ENCODE measurements at regions not wholly inside any gene's neighbourhood (a gene's known extent, or its start where the extent isn't known, plus 50 kb on each side); places are given as distances from the start of the nearest gene placed in this dataset.

DNA sequence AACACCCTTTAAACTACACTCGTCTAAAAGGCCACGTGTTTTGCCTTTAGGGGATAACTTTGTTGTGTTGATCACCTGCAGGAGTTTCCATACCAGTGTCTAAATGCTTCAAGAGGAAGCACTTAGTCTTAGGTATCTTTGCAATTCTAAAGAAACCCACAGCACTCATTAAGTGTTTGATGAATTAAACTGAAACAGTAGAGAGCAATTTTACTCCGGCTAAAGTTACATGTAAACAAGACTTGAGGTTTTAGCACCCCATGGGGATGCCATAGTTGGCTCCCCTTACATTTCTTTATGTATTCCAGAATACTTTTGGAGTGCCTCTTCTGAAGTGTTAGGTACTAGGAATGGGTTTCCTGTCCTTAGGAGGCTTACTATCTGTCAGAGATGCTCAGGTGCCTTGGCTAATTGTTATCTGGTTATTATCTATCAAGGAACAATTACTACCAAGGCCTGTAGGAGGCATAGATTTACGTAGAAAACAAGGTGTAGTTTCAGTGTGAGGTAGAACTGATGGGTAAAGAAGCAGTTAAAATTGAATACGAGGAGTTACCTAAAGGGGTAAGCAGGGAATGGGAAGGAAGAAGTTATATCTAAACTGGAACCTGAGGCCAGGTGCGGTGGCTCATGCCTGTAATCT is 176.8 kb upstream of the SAMSN1 start:
- ATAC-seq (ENCODE audit: poor library complexity) (no peak), DNase-seq (no peak)
- intact Hi-C loops (cut with DNase I, micrococcal nuclease) = no loop called here
- Mint-ChIP-seq H3K27ac (no peak overlapping the region), H3K27me3 (no peaks in the 10 kb centered on the region), H3K4me3 (no peak overlapping the region), H3K36me3 (ENCODE audit: low read depth) (no peaks in the 10 kb centered on the region), H3K4me1 (ENCODE audit: low read depth) (no peaks in the 10 kb centered on the region), H3K9me3 (no peaks in the 10 kb centered on the region)
- Histone ChIP-seq H3K4me3 (ENCODE audit: low read length) (no peak overlapping the region), H3K27me3 (ENCODE audit: control insufficient read depth in 1 of 2, insufficient read depth in 2 of 2, low read length in 2 of 2) (no peaks in the 10 kb centered on the region), H3K4me1 (ENCODE audit: insufficient read depth, low read length) (no peaks in the 10 kb centered on the region), H3K27ac (ENCODE audit: low read depth in 1 of 2, low read length in 2 of 2) (no peak overlapping the region), H3K36me3 (ENCODE audit: insufficient read depth, low read length) (no peaks in the 10 kb centered on the region), H3K9me3 (ENCODE audit: control insufficient read depth in 1 of 2, insufficient read depth in 1 of 2, low read length in 2 of 2) (no peaks in the 10 kb centered on the region)
- ChIA-PET POLR2A (no interaction called here), CTCF (no interaction called here)
- TF ChIP-seq, protein P1, sequence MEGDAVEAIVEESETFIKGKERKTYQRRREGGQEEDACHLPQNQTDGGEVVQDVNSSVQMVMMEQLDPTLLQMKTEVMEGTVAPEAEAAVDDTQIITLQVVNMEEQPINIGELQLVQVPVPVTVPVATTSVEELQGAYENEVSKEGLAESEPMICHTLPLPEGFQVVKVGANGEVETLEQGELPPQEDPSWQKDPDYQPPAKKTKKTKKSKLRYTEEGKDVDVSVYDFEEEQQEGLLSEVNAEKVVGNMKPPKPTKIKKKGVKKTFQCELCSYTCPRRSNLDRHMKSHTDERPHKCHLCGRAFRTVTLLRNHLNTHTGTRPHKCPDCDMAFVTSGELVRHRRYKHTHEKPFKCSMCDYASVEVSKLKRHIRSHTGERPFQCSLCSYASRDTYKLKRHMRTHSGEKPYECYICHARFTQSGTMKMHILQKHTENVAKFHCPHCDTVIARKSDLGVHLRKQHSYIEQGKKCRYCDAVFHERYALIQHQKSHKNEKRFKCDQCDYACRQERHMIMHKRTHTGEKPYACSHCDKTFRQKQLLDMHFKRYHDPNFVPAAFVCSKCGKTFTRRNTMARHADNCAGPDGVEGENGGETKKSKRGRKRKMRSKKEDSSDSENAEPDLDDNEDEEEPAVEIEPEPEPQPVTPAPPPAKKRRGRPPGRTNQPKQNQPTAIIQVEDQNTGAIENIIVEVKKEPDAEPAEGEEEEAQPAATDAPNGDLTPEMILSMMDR (IDR thresholded peaks at IDR 0.05) = no peak

DNA sequence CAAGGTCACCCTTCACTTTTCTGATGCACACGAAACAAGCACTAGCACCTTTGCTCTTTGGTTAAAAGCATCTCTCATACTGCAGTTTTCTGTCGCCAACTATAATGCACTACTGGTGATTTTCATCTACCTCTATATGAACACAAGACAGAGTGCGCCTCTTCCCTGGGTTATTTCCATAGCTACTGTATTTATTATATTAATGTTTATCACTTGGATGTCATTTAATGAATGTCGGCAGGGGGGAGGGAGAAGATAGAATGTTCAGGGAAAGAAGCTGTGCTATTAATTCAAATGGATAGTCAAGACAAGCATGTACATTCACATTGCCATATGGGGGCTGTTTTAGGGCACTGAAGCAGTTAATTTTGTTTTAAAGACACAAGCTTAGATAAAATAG is 174.1 kb upstream of the SAMSN1 start:
- H3K27ac ChIP-seq (ENCODE audit: low read depth in 1 of 2, low read length in 2 of 2) = no peak overlapping the region
- intact Hi-C loops (cut with DNase I, micrococcal nuclease) = no loop called here
- no peaks in the 10 kb centered on the region for H3K36me3 Mint-ChIP-seq (ENCODE audit: low read depth)
- ATAC-seq (ENCODE audit: poor library complexity) (no peak), DNase-seq (no peak)
- H3K27me3 Mint-ChIP-seq = no peaks in the 10 kb centered on the region
- H3K4me3 ChIP-seq (ENCODE audit: low read length) = no peak overlapping the region
- H3K4me3 Mint-ChIP-seq = no peak overlapping the region
- no peaks in the 10 kb centered on the region for H3K36me3 ChIP-seq (ENCODE audit: insufficient read depth, low read length)
- H3K9me3 ChIP-seq (ENCODE audit: control insufficient read depth in 1 of 2, insufficient read depth in 1 of 2, low read length in 2 of 2) = no peaks in the 10 kb centered on the region
- no peaks in the 10 kb centered on the region for H3K4me1 ChIP-seq (ENCODE audit: insufficient read depth, low read length)
- CTCF ChIA-PET = no interaction called here
- no peaks in the 10 kb centered on the region for H3K27me3 ChIP-seq (ENCODE audit: control insufficient read depth in 1 of 2, insufficient read depth in 2 of 2, low read length in 2 of 2)
- H3K27ac Mint-ChIP-seq = no peak overlapping the region
- no peaks in the 10 kb centered on the region for H3K4me1 Mint-ChIP-seq (ENCODE audit: low read depth)
- no peaks in the 10 kb centered on the region for H3K9me3 Mint-ChIP-seq
- TF ChIP-seq, protein P1 (IDR thresholded peaks at IDR 0.05) = no peak
- POLR2A ChIA-PET = no interaction called here

DNA sequence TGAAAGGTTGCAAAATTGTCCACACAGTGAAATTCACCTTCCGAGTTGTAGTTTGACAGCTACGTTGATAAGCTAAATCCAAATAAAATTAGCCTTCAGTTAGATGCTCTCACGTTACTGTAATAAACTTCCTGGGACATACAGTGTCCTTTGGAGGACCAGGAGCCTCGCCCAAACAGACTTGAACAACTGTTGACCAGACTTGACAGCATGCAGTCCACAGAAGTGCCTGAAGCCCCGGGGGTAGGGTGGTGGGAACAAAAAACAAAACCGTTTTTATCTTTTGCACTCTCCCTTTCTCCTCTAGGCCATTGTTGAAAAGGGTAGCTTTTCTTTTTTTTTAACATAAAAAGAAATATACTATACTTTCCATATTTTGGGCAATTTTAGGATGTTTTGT is 172.8 kb upstream of the SAMSN1 start:
- Histone ChIP-seq H3K9me3 (ENCODE audit: control insufficient read depth in 1 of 2, insufficient read depth in 1 of 2, low read length in 2 of 2) (no peaks in the 10 kb centered on the region), H3K36me3 (ENCODE audit: insufficient read depth, low read length) (no peaks in the 10 kb centered on the region), H3K27ac (ENCODE audit: low read depth in 1 of 2, low read length in 2 of 2) (no peak overlapping the region), H3K4me3 (ENCODE audit: low read length) (no peak overlapping the region), H3K4me1 (ENCODE audit: insufficient read depth, low read length) (no peaks in the 10 kb centered on the region), H3K27me3 (ENCODE audit: control insufficient read depth in 1 of 2, insufficient read depth in 2 of 2, low read length in 2 of 2) (no peaks in the 10 kb centered on the region)
- TF ChIP-seq, protein P1 (IDR thresholded peaks at IDR 0.05) = no peak
- no peak overlapping the region for H3K4me3 Mint-ChIP-seq
- no peaks in the 10 kb centered on the region for H3K27me3 Mint-ChIP-seq
- CTCF ChIA-PET = interaction anchor here (1.1 kb wide), 1 partner anchor 19 kb away, joined by 4 read pairs; no protein-coding TSS in a partner anchor
- H3K27ac Mint-ChIP-seq = no peak overlapping the region
- POLR2A ChIA-PET = no interaction called here
- intact Hi-C loops (cut with DNase I, micrococcal nuclease) = no loop called here
- no peaks in the 10 kb centered on the region for H3K4me1 Mint-ChIP-seq (ENCODE audit: low read depth)
- ATAC-seq (ENCODE audit: poor library complexity) (no peak), DNase-seq (no peak)
- no peaks in the 10 kb centered on the region for H3K36me3 Mint-ChIP-seq (ENCODE audit: low read depth)
- H3K9me3 Mint-ChIP-seq = no peaks in the 10 kb centered on the region
